ENCODE measurements at regions not wholly inside any gene's neighbourhood (a gene's known extent, or its start where the extent isn't known, plus 50 kb on each side); places are given as distances from the start of the nearest gene placed in this dataset.

DNA sequence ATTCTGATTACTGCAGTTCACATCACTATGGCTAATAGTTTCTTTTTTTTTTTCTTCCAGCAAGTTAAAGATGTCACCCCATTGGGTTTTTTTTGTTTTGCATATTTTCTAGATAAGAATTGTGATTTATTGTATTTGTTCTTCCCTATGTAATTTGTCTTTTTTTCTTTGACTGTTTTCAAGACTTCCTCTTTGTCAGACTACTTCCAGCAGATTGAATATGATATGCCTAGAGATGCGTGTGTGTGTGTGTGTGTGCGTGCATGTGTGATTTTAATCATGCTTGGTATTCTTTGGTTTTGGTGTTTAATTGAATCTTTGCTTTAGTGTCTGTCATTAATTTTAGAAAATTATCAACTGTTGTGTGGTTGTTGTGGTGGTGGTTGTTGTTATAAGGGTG, 166.7 kb upstream of the SLC39A10 start (continued):
- TF ChIP-seq TAF1 (IDR thresholded peaks at IDR 0.05; ENCODE audit: low read depth, low read length), result no peak

DNA sequence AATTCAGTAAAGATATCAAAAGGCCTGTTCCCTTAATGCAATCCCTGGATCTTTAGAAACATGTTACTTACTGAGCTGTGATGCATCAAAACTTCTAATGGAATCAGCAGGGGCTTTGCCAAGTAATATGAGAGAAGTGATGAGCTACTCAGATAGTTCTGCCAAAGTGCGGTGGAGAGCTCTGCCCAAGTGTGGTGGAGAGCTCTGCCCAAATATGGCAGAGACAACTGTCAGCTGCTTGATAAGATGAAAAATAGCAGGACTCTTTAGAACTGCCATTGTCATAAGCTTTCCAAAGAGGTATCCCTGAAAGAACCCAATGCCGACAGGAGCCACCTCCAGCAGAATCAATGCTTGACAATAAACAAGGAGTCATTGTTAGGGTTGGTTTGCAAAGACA, 167.9 kb upstream of the SLC39A10 start:
- H3K4me1 ChIP-seq (replicated peaks in 1 of 4; ENCODE audit: control insufficient read depth in 3 of 4, insufficient read depth in 4 of 4, low read length in 3 of 4), result no peaks in the 10 kb centered on the region
- 85% methylated on average over 2 of the region's 2 CpGs; no CpG with 5 or more reads in 1 of the 2 experiments for WGBS, 2 experiments (ENCODE audit: extremely low coverage in 1 of 2, insufficient coverage in 1 of 2, insufficient read length in 1 of 2, insufficient replicate concordance in 2 of 2, low coverage in 1 of 2, low lambda C conversion rate in 2 of 2, missing lambda C conversion rate in 1 of 2)
- no peak overlapping the region for H4K5ac ChIP-seq (ENCODE audit: insufficient read length, low read depth, low read length)
- H3K4me2 ChIP-seq (ENCODE audit: insufficient read depth in 1 of 2, low read depth in 2 of 2, low read length in 2 of 2), result no peak overlapping the region
- H4K91ac ChIP-seq (replicated peaks; ENCODE audit: insufficient read length, low read length), result no peak overlapping the region
- no peak overlapping the region for H3K9ac ChIP-seq (replicated peaks in 1 of 4; ENCODE audit: extremely low read depth in 1 of 4, low read depth in 3 of 4, low read length in 3 of 4)
- no peaks in the 10 kb centered on the region for H3K9me3 ChIP-seq (ENCODE audit: insufficient read depth in 2 of 2, low read depth in 1 of 2, low read length in 1 of 2)
- no peak overlapping the region for H3K4me3 ChIP-seq (ENCODE audit: extremely low read depth in 1 of 4, insufficient read depth in 2 of 4, low read depth in 3 of 4, low read length in 4 of 4)
- peaks cover 0 to 2% (median 0%) of the 10 kb centered on the region in 4 experiments; a peak in 1 of 7 replicates for H3K27me3 ChIP-seq (replicated peaks in 1 of 4; ENCODE audit: control insufficient read depth in 3 of 4, extremely low read depth in 1 of 4, insufficient read depth in 3 of 4, low read length in 3 of 4)
- H2BK5ac ChIP-seq (ENCODE audit: low read depth, low read length), result no peak overlapping the region
- no peak overlapping the region for H3K56ac ChIP-seq (replicated peaks; ENCODE audit: insufficient read length, low read depth, low read length)
- no peak overlapping the region for H3K14ac ChIP-seq (ENCODE audit: insufficient read length)
- no peak overlapping the region for H2BK120ac ChIP-seq (replicated peaks; ENCODE audit: low read depth, low read length)
- no peak overlapping the region for H3K23ac ChIP-seq (ENCODE audit: insufficient read length)
- H4K8ac ChIP-seq (ENCODE audit: extremely low read depth, insufficient read depth, low read length), result no peak overlapping the region
- no peak overlapping the region for H3K4ac ChIP-seq (replicated peaks; ENCODE audit: insufficient read length, low read depth, low read length)
- no peak overlapping the region for H2BK15ac ChIP-seq (ENCODE audit: low read length)
- no peaks in the 10 kb centered on the region for H4K20me1 ChIP-seq (replicated peaks in 1 of 2; ENCODE audit: control insufficient read depth in 1 of 2, insufficient read depth in 2 of 2, low read length in 2 of 2)
- H3K23me2 ChIP-seq (ENCODE audit: low read depth, low read length), result no peaks in the 10 kb centered on the region
- H2BK12ac ChIP-seq (ENCODE audit: low read depth, low read length), result no peak overlapping the region
- H3K18ac ChIP-seq (ENCODE audit: extremely low read depth, low read length), result no peak overlapping the region
- DNase-seq (ENCODE audit: low read depth in 1 of 2, low spot score in 2 of 2), result no peak
- no peak overlapping the region for H3K27ac ChIP-seq (ENCODE audit: low read depth, low read length)
- H3K79me2 ChIP-seq (ENCODE audit: control insufficient read depth in 1 of 2, insufficient read depth in 2 of 2, low read length in 2 of 2), result no peaks in the 10 kb centered on the region
- H2BK20ac ChIP-seq (ENCODE audit: low read length), result no peak overlapping the region
- H3K79me1 ChIP-seq (ENCODE audit: low read depth, low read length), result no peaks in the 10 kb centered on the region
- H2AFZ ChIP-seq (ENCODE audit: low read length), result no peak overlapping the region
- H3K36me3 ChIP-seq (ENCODE audit: control insufficient read depth in 2 of 4, insufficient read depth in 4 of 4, low read length in 3 of 4), result no peaks in the 10 kb centered on the region
- ChIA-PET CTCF (ENCODE audit: partially characterized antibody) (interaction anchor here (0.9 to 3.5 kb wide), 3 partner anchors 9 to 171 kb away, joined by 3 to 16 read pairs (median 3); no protein-coding TSS in a partner anchor), POLR2A (ENCODE audit: partially characterized antibody) (no interaction called here)
- no peak for TF ChIP-seq CHD2 (IDR thresholded peaks at IDR 0.05; ENCODE audit: low read length)
- no peak overlapping the region for H2AK5ac ChIP-seq (ENCODE audit: low read depth, low read length)
- no peak for FAIRE-seq
